CD14-positive monocyte (primary cell): ENCODE measurements at regions not wholly inside any gene's neighbourhood (a gene's known extent, or its start where the extent isn't known, plus 50 kb on each side); places are given as distances from the start of the nearest gene placed in this dataset.

Experiments used
- DNase-seq, 3 donors: peaks; one replicate each; pipeline ENCODE4 v3.0.0-alpha.2; 2011 to 2022
- H2AFZ ChIP-seq: 2 replicates; pipeline ENCODE4 v1.6.0; 2012; ENCODE audit warnings: mild to moderate bottlenecking, low read depth, low read length, inconsistent platforms; ENCODE audit not compliant: insufficient read depth, poor library complexity, severe bottlenecking
- H3K27ac ChIP-seq, 2 donors: 1 replicate in 1 of 2; 2 replicates in 1 of 2; pipeline ENCODE4 v1.5.1; 2012 to 2013; ENCODE audit warnings: low read length in 2 of 2, control low read depth in 1 of 2, inconsistent platforms in 1 of 2, low read depth in 1 of 2, mild to moderate bottlenecking in 1 of 2
- H3K27me3 ChIP-seq, 2 donors: one replicate each; pipeline versions ENCODE4 v1.6.0 to v1.6.1; 2011 to 2013; ENCODE audit warnings: low read length in 2 of 2; ENCODE audit not compliant: control insufficient read depth in 2 of 2, insufficient read depth in 2 of 2
- H3K36me3 ChIP-seq, 2 donors: replicated peaks in 1 of 2; 1 replicate in 1 of 2; 2 replicates in 1 of 2; pipeline versions ENCODE4 v1.5.1 to v1.6.1; 2012 to 2013; ENCODE audit warnings: low read length in 2 of 2, control low read depth in 1 of 2, inconsistent platforms in 1 of 2, mild to moderate bottlenecking in 1 of 2; ENCODE audit not compliant: insufficient read depth in 2 of 2, control insufficient read depth in 1 of 2
- H3K4me1 ChIP-seq, 2 donors: 1 replicate in 1 of 2; 2 replicates in 1 of 2; pipeline versions ENCODE4 v1.5.1 to v1.6.1; 2012 to 2013; ENCODE audit warnings: low read length in 2 of 2, control low read depth in 1 of 2, inconsistent platforms in 1 of 2, mild to moderate bottlenecking in 1 of 2, moderate library complexity in 1 of 2; ENCODE audit not compliant: insufficient read depth in 2 of 2, control insufficient read depth in 1 of 2
- H3K4me2 ChIP-seq: replicated peaks from 2 replicates; pipeline ENCODE3; 2012; ENCODE audit warnings: low read length, moderate library complexity, mild to moderate bottlenecking; ENCODE audit not compliant: poor library complexity, severe bottlenecking; ENCODE audit errors: extremely low read depth
- H3K4me3 ChIP-seq, 3 experiments: fragments of 200-600 bp in 1 of 3; sonication (generic) in 1 of 3; replicated peaks in 1 of 3; 1 replicate in 2 of 3; 2 replicates in 1 of 3; pipeline ENCODE4 v1.5.1; 2011 to 2013; ENCODE audit warnings: low read length in 3 of 3, mild to moderate bottlenecking in 3 of 3, control low read depth in 2 of 3, low read depth in 2 of 3, inconsistent platforms in 1 of 3, moderate library complexity in 1 of 3
- H3K79me2 ChIP-seq: 2 replicates; pipeline ENCODE4 v1.6.0; 2012; ENCODE audit warnings: mild to moderate bottlenecking, control low read depth, inconsistent platforms, low read length, moderate library complexity; ENCODE audit not compliant: insufficient read depth
- H3K9ac ChIP-seq: 2 replicates; pipeline ENCODE4 v1.6.0; 2017; ENCODE audit warnings: low read length, mild to moderate bottlenecking; ENCODE audit not compliant: insufficient read depth, poor library complexity, severe bottlenecking
- H3K9me3 ChIP-seq, 2 donors: replicated peaks in 1 of 2; 1 replicate in 1 of 2; 2 replicates in 1 of 2; pipeline versions ENCODE4 v1.5.1 to v1.6.1; 2012 to 2013; ENCODE audit warnings: low read length in 2 of 2, control low read depth in 1 of 2; ENCODE audit not compliant: control insufficient read depth in 1 of 2, insufficient read depth in 1 of 2
- H4K20me1 ChIP-seq: 2 replicates; pipeline ENCODE4 v1.6.0; 2012; ENCODE audit warnings: mild to moderate bottlenecking, low read length, control low read depth, moderate library complexity; ENCODE audit not compliant: insufficient read depth
- H3K27ac Mint-ChIP-seq, 7 donors: one replicate each; pipeline ENCODE4 v1.8.0; 2020; ENCODE audit warnings: mild to moderate bottlenecking in 7 of 7, mixed read lengths in 7 of 7, moderate library complexity in 6 of 7, inconsistent platforms in 2 of 7
- H3K27me3 Mint-ChIP-seq, 3 donors: one replicate each; pipeline ENCODE4 v1.8.0; 2021 to 2022; ENCODE audit warnings: low read depth in 3 of 3, mild to moderate bottlenecking in 3 of 3, mixed read lengths in 3 of 3, moderate library complexity in 3 of 3, inconsistent platforms in 1 of 3
- H3K36me3 Mint-ChIP-seq, 2 donors: one replicate each; pipeline ENCODE4 v1.8.0; 2020; ENCODE audit warnings: mixed read lengths in 2 of 2, inconsistent platforms in 1 of 2, mild to moderate bottlenecking in 1 of 2
- H3K4me1 Mint-ChIP-seq: one replicate; pipeline ENCODE4 v1.8.0; 2020; ENCODE audit warnings: mild to moderate bottlenecking, mixed read lengths
- H3K4me3 Mint-ChIP-seq, 2 donors: one replicate each; pipeline ENCODE4 v1.8.0; 2020; ENCODE audit warnings: mild to moderate bottlenecking in 2 of 2, mixed read lengths in 2 of 2, moderate library complexity in 1 of 2
- H3K9me3 Mint-ChIP-seq, 7 donors: one replicate each; pipeline ENCODE4 v1.8.0; 2020 to 2022; ENCODE audit warnings: mixed read lengths in 7 of 7, mild to moderate bottlenecking in 6 of 7, moderate library complexity in 6 of 7, inconsistent platforms in 2 of 7
- CTCF ChIP-seq: fragments of 200-600 bp; IDR thresholded peaks from one replicate; pipeline ENCODE4 v1.8.0; 2022; ENCODE audit warnings: antibody characterized with exemption, mild to moderate bottlenecking
- WGBS: methylation state at CpG from one replicate; pipeline ENCODE4 v1.1.5; 2013; ENCODE audit warnings: missing lambda C conversion rate; ENCODE audit not compliant: insufficient coverage; 5-methylcytosine and 5-hydroxymethylcytosine counted together
- intact Hi-C, 2 donors: fragments of 100-400 bp; cut with micrococcal nuclease; formaldehyde crosslinking; loops; one replicate each; pipeline versions ENCODE4 v1.15.0 to v1.15.1; 2023

DNA sequence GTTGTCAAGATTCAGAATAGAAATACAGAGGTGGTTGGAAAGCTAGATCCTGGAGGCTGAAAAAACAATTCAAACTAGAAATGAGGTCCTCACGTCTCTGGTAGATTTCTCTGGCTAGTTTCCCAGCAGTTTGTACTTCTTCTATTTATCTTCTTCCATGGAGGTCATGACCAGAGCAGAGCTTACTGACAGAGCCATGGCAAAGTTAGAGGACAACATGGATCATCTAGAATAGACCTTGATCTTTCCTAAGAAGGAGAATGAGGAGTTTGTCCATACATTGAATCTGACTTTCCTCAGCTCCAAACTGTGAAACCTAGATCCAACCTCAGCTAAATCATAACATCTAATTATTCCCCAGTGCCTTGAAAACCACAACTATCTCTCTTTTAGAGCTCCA is 900.8 kb upstream of the GOT2 start:
- Histone ChIP-seq H3K36me3 (no peaks in the 10 kb centered on the region), H3K9me3 (peaks cover 0 to 13% of the 10 kb centered on the region in 2 donors), H3K4me3 (no peak overlapping the region), H3K4me1 (no peaks in the 10 kb centered on the region), H3K79me2 (no peaks in the 10 kb centered on the region), H4K20me1 (no peaks in the 10 kb centered on the region), H3K27ac (no peak overlapping the region), H3K4me2 (no peak overlapping the region), H2AFZ (no peak overlapping the region), H3K9ac (no peak overlapping the region), H3K27me3 (no peaks in the 10 kb centered on the region)
- H3K27me3 Mint-ChIP-seq, result no peaks in the 10 kb centered on the region
- no peak for TF ChIP-seq CTCF
- WGBS, result 88% methylated on average over 1 of the region's 1 CpG
- DNase-seq, result no peak
- intact Hi-C loops, result no loop called here
- no peaks in the 10 kb centered on the region for H3K4me1 Mint-ChIP-seq
- peaks cover 0 to 9% (median 3%) of the 10 kb centered on the region in 7 donors for H3K9me3 Mint-ChIP-seq
- H3K27ac Mint-ChIP-seq, result no peak overlapping the region
- no peaks in the 10 kb centered on the region for H3K36me3 Mint-ChIP-seq
- no peak overlapping the region for H3K4me3 Mint-ChIP-seq

GRCh38 chr16:59634004-59634579 is 900.0 kb upstream of the GOT2 start:
- Histone ChIP-seq H3K79me2 (no peaks in the 10 kb centered on the region), H3K9me3 (peaks cover 0 to 13% of the 10 kb centered on the region in 2 donors), H3K27ac (no peak overlapping the region), H2AFZ (no peak overlapping the region), H4K20me1 (no peaks in the 10 kb centered on the region), H3K27me3 (no peaks in the 10 kb centered on the region), H3K4me1 (no peaks in the 10 kb centered on the region), H3K4me3 (no peak overlapping the region), H3K36me3 (no peaks in the 10 kb centered on the region), H3K4me2 (no peak overlapping the region), H3K9ac (no peak overlapping the region)
- DNase-seq, result no peak
- no peak for TF ChIP-seq CTCF
- H3K27ac Mint-ChIP-seq, result no peak overlapping the region
- no peaks in the 10 kb centered on the region for H3K4me1 Mint-ChIP-seq
- peaks cover 0 to 9% (median 3%) of the 10 kb centered on the region in 7 donors for H3K9me3 Mint-ChIP-seq
- no peak overlapping the region for H3K4me3 Mint-ChIP-seq
- 83% methylated on average over 1 of the region's 4 CpGs for whole genome bisulfite sequencing
- intact Hi-C loops, result no loop called here
- H3K36me3 Mint-ChIP-seq, result no peaks in the 10 kb centered on the region
- no peaks in the 10 kb centered on the region for H3K27me3 Mint-ChIP-seq
